Thymus (tissue), 11 donors: ENCODE measurements at regions not wholly inside any gene's neighbourhood (a gene's known extent, or its start where the extent isn't known, plus 50 kb on each side); places are given as distances from the start of the nearest gene placed in this dataset.
"Not testable (repeated sequence)": the region's sequence is repeated elsewhere in the genome, so short reads cannot be mapped to it uniquely, and the experiment has no call there.

Source experiments
- DNase-seq, 9 donors: peaks; one replicate each; pipeline ENCODE4 v3.0.0-alpha.2; 2013; ENCODE audit warnings: low spot score in 9 of 9, low read depth in 6 of 9, missing footprints in 1 of 9
- H3K27ac ChIP-seq, 2 donors: one replicate each; pipeline ENCODE4 v1.5.1; 2013; ENCODE audit warnings: control low read depth in 1 of 2, low read depth in 1 of 2, low read length in 1 of 2, mild to moderate bottlenecking in 1 of 2, moderate library complexity in 1 of 2
- H3K27me3 ChIP-seq, 2 donors: one replicate each; pipeline ENCODE4 v1.5.1; 2013; ENCODE audit warnings: low read length in 1 of 2; ENCODE audit not compliant: control insufficient read depth in 2 of 2, insufficient read depth in 1 of 2
- H3K36me3 ChIP-seq, 2 donors: one replicate each; pipeline ENCODE4 v1.5.1; 2013; ENCODE audit warnings: low read length in 1 of 2, mild to moderate bottlenecking in 1 of 2, moderate library complexity in 1 of 2; ENCODE audit not compliant: control insufficient read depth in 2 of 2, insufficient read depth in 2 of 2
- H3K4me1 ChIP-seq, 2 donors: one replicate each; pipeline ENCODE4 v1.5.1; 2013; ENCODE audit warnings: low read length in 2 of 2; ENCODE audit not compliant: control insufficient read depth in 2 of 2, insufficient read depth in 2 of 2
- H3K4me3 ChIP-seq, 2 donors: one replicate each; pipeline ENCODE4 v1.5.1; 2013; ENCODE audit warnings: low read length in 2 of 2, control low read depth in 1 of 2, mild to moderate bottlenecking in 1 of 2
- H3K9me3 ChIP-seq, 2 donors: one replicate each; pipeline ENCODE4 v1.5.1; 2013; ENCODE audit warnings: low read length in 1 of 2, mild to moderate bottlenecking in 1 of 2; ENCODE audit not compliant: control insufficient read depth in 2 of 2, insufficient read depth in 1 of 2
- WGBS: extraction: QIAGEN DNeasy Blood & Tissue Kit; methylation state at CpG from one replicate; pipeline ENCODE4 v1.1.7; 2013; 5-methylcytosine and 5-hydroxymethylcytosine counted together
- donor health status: healthy.

GRCh38 chr19:28545397-28545796 is 667.6 kb downstream of the UQCRFS1 start:
- not testable (repeated sequence) for DNase-seq, H3K36me3 ChIP-seq, H3K4me3 ChIP-seq, H3K9me3 ChIP-seq, H3K27ac ChIP-seq, H3K27me3 ChIP-seq
- H3K4me1 ChIP-seq: peaks cover 31 to 55% of the 10 kb centered on the region in 2 donors
- WGBS: 94% methylated on average over 7 of the region's 7 CpGs

GRCh38 chr19:28544451-28545261 is 668.3 kb downstream of the UQCRFS1 start:
- peaks cover 24 to 47% of the 10 kb centered on the region in 2 donors for H3K4me1 ChIP-seq
- H3K4me3 ChIP-seq: no peak overlapping the region
- H3K27ac ChIP-seq: no peak overlapping the region
- DNase-seq: no peak
- no peaks in the 10 kb centered on the region for H3K27me3 ChIP-seq
- 100% methylated on average over 2 of the region's 2 CpGs for WGBS
- no peaks in the 10 kb centered on the region for H3K36me3 ChIP-seq
- no peaks in the 10 kb centered on the region for H3K9me3 ChIP-seq

DNA sequence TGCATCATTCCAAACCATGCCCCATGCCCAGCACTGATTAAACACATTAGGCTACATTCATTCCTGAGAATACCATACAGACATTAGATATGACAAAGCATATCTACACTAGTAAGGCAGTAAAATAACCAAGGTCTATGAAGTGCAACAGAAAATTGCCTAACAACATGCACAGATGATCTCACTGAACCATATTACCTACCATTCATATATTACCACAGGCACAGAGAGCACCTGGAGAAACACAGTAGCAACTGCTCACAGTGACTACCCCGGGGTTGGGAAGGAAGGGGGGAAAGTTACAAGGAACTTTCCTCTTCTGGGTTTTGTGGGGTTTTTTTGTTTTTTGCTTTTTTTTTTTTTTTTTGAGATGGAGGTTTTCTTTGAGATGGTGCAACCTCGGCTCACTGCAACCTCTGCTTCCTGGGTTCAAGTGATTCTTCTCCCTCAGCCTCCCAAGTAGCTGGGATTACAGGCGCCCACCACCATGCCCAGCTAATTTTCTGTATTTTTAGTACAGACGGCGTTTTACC is 669.6 kb downstream of the UQCRFS1 start:
- 60% methylated on average over 5 of the region's 5 CpGs for whole genome bisulfite sequencing
- DNase-seq: peak in 1 of 9 donors; percentile 49
- H3K4me3 ChIP-seq: no peak overlapping the region
- H3K36me3 ChIP-seq: no peaks in the 10 kb centered on the region
- no peaks in the 10 kb centered on the region for H3K27me3 ChIP-seq
- H3K4me1 ChIP-seq: peaks cover 18 to 41% of the 10 kb centered on the region in 2 donors
- peak overlapping the region in 1 of 2 donors; percentile 85 for H3K27ac ChIP-seq
- no peaks in the 10 kb centered on the region for H3K9me3 ChIP-seq

GRCh38 chr19:28542394-28543243 is 670.3 kb downstream of the UQCRFS1 start:
- Histone ChIP-seq H3K27ac (peak overlapping the region in 1 of 2 donors; percentile 85), H3K36me3 (no peaks in the 10 kb centered on the region), H3K27me3 (no peaks in the 10 kb centered on the region), H3K4me3 (no peak overlapping the region), H3K4me1 (peaks cover 18 to 41% of the 10 kb centered on the region in 2 donors), H3K9me3 (no peaks in the 10 kb centered on the region)
- 71% methylated on average over 12 of the region's 12 CpGs for WGBS
- peak in 1 of 9 donors; percentile 53 for DNase-seq

- H3K4me3 ChIP-seq: no peak overlapping the region
- DNase-seq: no peak
- peak overlapping the region in 1 of 2 donors; percentile 85 for H3K27ac ChIP-seq
- H3K4me1 ChIP-seq: peaks cover 18 to 41% of the 10 kb centered on the region in 2 donors
- no peaks in the 10 kb centered on the region for H3K9me3 ChIP-seq
- no peaks in the 10 kb centered on the region for H3K27me3 ChIP-seq
- WGBS: 96% methylated on average over 6 of the region's 6 CpGs
- no peaks in the 10 kb centered on the region for H3K36me3 ChIP-seq
Observed at GRCh38 chr19:28541602-28542393, 671.2 kb downstream of the UQCRFS1 start.

DNA sequence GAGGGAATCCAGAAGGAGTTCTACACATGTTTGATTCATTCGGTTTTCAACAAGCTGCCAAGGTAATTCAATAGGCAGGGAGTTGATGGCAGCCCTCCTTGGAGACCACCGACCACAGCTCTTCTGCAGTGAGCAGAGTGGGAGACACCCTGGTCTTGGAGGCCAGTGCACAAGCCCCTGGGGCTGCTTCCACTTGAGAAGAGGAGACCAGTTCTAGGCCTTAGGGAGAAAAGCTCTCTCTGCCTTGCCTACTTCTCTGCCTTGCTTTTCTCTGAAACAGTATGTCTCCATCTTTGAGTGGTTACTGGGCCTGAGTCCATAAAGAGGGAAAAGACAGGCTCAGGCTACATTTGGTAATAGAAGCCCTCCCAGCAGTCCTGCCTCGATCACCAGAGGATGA is 671.9 kb downstream of the UQCRFS1 start:
- no peak for DNase-seq

DNA sequence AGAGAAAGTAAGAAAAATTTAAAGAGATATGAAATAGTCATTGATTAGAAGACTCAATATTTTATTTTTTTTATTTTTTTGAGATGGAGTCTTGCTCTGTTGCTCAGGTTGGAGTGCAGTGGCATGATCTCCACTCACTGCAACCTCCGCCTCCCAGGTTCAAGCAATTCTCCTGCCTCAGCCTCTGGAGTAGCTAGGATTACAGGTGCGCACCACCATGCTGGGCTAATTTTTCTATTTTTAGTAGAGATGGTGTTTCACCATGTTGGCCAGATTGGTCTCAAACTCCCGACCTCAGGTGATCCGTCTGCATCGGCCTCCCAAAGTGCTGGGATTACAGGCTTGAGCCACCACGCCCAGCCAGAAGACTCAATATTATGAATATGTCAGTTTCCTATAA is 672.6 kb downstream of the UQCRFS1 start:
- not testable (repeated sequence) for DNase-seq, H3K4me3 ChIP-seq, H3K27me3 ChIP-seq, H3K36me3 ChIP-seq, H3K27ac ChIP-seq, H3K9me3 ChIP-seq
- H3K4me1 ChIP-seq: peaks cover 14 to 34% of the 10 kb centered on the region in 2 donors
- 89% methylated on average over 6 of the region's 6 CpGs for WGBS

More for the DNA sequence above, 671.9 kb downstream of the UQCRFS1 start:
- no peak overlapping the region for H3K4me3 ChIP-seq
- no peaks in the 10 kb centered on the region for H3K9me3 ChIP-seq
- 96% methylated on average over 3 of the region's 3 CpGs for WGBS
- H3K4me1 ChIP-seq: peaks cover 17 to 38% of the 10 kb centered on the region in 2 donors
- H3K27me3 ChIP-seq: no peaks in the 10 kb centered on the region
- H3K27ac ChIP-seq: no peak overlapping the region
- H3K36me3 ChIP-seq: no peaks in the 10 kb centered on the region

GRCh38 chr19:28539759-28540158 is 673.2 kb downstream of the UQCRFS1 start:
- no peak for DNase-seq
- peaks cover 14 to 30% of the 10 kb centered on the region in 2 donors for H3K4me1 ChIP-seq
- H3K36me3 ChIP-seq: no peaks in the 10 kb centered on the region
- no peaks in the 10 kb centered on the region for H3K27me3 ChIP-seq
- no peak overlapping the region for H3K27ac ChIP-seq
- no peaks in the 10 kb centered on the region for H3K9me3 ChIP-seq
- H3K4me3 ChIP-seq: no peak overlapping the region
